T follicular helper cell (primary cell): ENCODE measurements at regions not wholly inside any gene's neighbourhood (a gene's known extent, or its start where the extent isn't known, plus 50 kb on each side); places are given as distances from the start of the nearest gene placed in this dataset.
"Not testable (repeated sequence)": the region's sequence is repeated elsewhere in the genome, so short reads cannot be mapped to it uniquely, and the experiment has no call there.

Experiments used
- DNase-seq: peaks from one replicate; pipeline ENCODE4 v3.0.0-alpha.2; 2020; ENCODE audit warnings: low read depth

DNA sequence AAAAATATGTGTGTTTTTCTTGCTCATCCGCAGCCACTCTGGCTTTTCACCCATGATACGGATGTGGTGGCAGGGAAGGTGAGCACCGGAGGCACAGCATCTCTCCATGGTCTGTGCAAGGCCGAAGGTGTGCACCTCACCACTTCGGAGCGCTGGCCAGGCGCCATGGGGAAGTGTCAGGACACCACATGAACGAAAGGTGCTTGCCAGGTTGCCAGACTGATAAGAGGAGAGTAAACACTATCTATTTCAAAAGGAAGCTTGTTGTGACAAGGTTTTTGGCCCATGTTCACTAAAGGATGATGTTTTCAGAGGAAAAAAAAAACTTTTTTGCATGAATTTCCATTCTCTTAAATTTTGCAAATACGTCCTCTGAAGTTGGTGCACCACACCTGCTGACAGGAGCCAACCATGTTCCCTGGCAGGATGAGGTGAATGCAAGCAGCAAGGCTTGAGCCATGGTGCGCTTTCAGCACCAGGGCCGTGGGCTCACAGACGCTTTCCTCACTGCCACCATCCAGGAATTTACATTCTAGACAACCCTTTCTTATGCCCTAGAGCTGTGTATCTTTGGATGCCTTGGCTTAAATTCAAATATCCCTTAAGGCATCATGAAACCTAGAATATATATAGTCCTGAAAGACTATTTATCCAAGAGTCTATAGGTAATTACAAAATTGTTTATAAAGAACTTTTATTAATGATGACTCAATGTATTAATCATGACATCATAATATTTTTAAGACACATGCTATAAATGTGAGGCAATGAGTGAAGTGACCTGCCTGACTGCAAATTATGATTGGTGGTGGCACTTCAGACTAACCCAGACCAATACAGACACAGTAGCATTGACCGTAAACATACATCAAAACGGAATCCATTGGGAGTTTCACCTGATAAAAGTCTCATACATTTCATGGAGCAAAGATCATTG, 234.5 kb downstream of the TFAP2A start:
- DNase-seq, result no peak

DNA sequence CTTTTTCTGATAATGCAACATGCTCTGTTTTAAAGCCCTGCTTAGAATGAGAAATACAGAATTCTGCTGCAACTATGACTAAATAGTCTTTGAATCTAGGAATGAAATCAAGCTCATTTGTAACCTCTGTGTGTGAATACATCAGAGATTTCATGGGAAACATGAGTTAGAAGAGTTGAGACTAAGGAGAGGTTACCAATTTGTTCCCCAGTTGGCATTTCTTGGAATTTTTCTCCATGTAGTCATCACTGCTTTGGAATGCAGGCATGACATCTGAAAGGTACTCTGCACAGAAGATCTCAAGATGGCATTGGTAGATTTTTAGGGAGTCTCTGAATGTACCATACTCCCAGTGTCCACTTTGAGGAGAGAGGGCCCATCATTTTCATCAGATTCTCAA, 237.2 kb downstream of the TFAP2A start:
- no peak for DNase-seq

DNA sequence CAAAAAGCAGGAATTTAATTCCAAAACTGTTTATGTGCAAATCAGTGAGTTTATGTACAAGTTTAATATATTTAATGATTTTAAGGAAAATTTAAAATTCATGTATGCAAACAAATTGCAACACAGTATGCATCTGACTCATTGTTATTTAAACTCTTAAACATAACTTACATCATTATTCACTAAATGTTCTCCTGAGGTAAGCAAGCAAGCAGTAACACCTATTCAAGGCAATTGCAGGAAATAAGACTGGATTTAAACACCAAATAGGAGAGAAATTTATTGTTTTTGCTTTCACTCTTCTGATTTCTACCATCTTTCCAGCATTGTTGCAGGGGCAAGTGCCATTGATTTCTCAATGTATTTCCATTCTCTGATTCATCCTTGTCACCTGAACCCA, 239.5 kb downstream of the TFAP2A start:
- DNase-seq, result no peak

GRCh38 chr6:10174761-10175160, 240.1 kb downstream of the TFAP2A start:
- no peak for DNase-seq

GRCh38 chr6:10174056-10174455, 240.8 kb downstream of the TFAP2A start:
- DNase-seq, result no peak

- DNase-seq, result not testable (repeated sequence)
Measured at GRCh38 chr6:10171706-10172105, 243.2 kb downstream of the TFAP2A start.

- DNase-seq, result no peak
Measured at GRCh38 chr6:10170816-10171215, 244.1 kb downstream of the TFAP2A start.

- DNase-seq, result no peak
Measured at GRCh38 chr6:10166031-10166430, 248.8 kb downstream of the TFAP2A start.

- no peak for DNase-seq
Measured at GRCh38 chr6:10163203-10163962, 251.5 kb downstream of the TFAP2A start.

GRCh38 chr6:10156875-10157274, 258.0 kb downstream of the TFAP2A start:
- no peak for DNase-seq

GRCh38 chr6:10154251-10154650, 260.6 kb downstream of the TFAP2A start:
- DNase-seq, result no peak

GRCh38 chr6:10151144-10151915, 263.5 kb downstream of the TFAP2A start:
- DNase-seq, result no peak

- no peak for DNase-seq
Measured at GRCh38 chr6:10149603-10150002, 265.3 kb downstream of the TFAP2A start.

DNA sequence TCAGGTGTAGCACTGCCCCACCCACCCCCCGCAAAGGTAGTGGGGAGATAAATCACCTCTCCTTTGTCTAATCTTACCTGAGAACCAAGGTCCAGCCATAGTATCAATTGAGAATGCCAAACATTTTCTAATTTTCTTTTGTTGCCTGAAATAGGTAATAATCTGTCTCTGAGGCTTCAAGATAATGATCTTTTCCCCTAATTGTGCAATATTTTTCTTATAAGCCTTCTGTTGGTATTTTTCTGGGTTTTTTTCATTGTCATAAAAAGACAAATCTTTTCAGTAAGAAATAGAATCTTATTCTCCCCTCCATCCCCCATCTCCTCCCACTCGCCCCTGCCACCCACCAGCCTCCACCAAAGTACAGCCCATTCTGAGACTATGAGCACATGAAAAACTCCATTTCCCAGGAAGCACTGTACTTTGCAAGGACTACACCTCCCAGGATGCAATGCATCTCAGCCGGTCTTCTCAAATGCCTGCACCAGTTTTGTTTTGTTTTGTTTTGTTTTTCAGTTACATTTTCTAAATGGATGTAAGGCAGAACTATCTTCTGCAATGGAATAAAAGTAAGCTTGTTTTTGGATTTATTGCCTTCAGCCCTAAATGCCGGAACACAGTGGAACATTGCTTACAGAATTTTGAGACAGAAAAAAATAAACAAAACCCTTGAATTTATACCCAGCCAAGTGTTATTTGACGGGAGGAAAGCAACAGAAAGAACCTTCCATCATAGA, 268.0 kb downstream of the TFAP2A start:
- no peak for DNase-seq

DNA sequence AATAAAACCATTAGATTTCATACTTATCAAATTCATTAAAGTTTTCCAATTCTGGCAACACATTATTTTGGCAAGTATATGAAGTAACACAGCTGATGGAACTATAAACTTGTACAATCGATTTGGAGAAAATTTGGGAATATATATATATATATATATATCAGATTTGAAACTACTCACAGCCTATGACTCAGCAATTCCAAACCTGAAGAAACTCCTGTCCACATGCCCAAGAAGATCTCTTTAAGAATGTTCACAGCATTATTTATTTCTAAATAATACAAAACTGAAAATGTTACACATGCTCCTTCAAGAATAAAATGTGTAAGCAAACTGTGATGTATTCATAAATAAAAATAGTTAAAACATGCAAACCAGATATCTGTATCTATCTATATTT, 270.1 kb downstream of the TFAP2A start:
- DNase-seq, result no peak

- no peak for DNase-seq
Measured at GRCh38 chr6:10141746-10142443, 273.0 kb downstream of the TFAP2A start.

- DNase-seq, result no peak
Measured at GRCh38 chr6:10140824-10141223, 274.1 kb downstream of the TFAP2A start.

GRCh38 chr6:10140136-10140535, 274.7 kb downstream of the TFAP2A start:
- DNase-seq, result no peak

DNA sequence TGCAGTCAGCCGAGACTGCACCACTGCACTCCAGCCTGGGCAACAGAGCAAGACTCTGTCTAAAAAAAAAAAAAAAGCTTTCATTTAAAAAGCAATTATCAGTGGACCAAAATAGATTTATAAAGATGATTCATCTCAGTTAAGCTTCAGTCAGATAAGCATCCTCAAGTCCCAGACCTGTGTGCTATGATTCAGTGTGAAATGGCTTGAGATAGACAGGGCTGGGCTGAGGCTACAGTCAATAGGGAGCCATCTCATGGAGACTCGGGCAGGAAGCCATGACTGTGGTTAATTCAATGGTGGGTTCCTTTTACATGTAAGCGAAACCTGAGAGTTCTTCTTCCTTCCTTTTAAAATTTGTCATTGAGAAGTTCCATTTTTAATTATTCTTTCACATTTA, 276.0 kb downstream of the TFAP2A start:
- no peak for DNase-seq

- DNase-seq, result no peak
Measured at GRCh38 chr6:10136636-10137035, 278.2 kb downstream of the TFAP2A start.

GRCh38 chr6:10134185-10134584, 280.7 kb downstream of the TFAP2A start:
- DNase-seq, result not testable (repeated sequence)
